Fibroblast of the conjunctiva (primary cell): ENCODE measurements at regions not wholly inside any gene's neighbourhood (a gene's known extent, or its start where the extent isn't known, plus 50 kb on each side); places are given as distances from the start of the nearest gene placed in this dataset.
A peak's percentile ranks its signal among the peaks of the same experiment; 100 is the strongest.

Source experiments
- DNase-seq: peaks from one replicate; pipeline ENCODE4 v3.0.0-alpha.2; 2010; ENCODE audit warnings: low read depth

- DNase-seq, result no peak
Observed at GRCh38 chr14:100438678-100439592, 115.8 kb downstream of the SLC25A47 start.

GRCh38 chr14:100439781-100440180 is 116.6 kb downstream of the SLC25A47 start:
- no peak for DNase-seq

DNA sequence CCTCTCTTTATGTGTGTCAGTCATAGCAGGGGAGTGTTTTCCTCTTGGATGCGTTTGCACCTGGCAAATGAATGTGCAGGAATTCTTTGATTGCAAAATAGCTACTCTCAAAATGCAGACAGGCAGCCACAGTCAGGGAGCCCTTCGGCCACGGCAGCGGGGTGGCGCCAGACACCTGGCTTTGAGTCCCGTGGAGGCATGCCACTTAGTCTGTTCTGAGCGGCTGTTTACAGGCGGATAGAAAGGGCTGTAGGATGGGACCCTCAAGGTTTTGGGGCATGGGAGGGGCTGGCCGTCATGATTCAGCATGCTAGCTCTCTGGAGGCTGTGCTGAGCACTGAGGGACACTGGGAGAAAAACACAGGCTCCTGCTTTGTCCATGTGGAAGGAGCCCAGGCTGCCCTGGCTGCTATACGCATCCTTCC is 117.1 kb downstream of the SLC25A47 start:
- DNase-seq, result peak; percentile 10

DNA sequence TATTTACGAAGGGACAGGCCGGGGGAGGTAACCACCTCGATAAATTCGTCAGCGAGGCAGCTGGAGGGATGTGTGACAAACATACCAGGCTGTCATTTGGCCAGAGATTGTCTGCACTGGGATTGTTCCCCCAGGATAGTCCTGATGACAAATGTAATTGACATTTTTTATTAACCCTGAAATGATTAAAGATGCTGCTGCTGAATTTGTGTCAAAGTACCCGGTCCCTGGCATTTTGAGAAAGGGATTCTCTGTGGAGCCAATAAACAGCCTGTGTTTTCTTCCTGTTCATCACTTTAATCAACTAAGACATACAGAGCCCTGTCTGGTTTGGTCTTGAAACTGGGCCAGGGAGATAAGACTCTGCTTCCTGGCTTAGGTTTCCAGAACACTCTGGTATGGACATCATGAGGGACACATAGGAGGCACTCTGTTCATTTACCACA is 117.6 kb downstream of the SLC25A47 start:
- no peak for DNase-seq

- no peak for DNase-seq
Observed at GRCh38 chr14:100441271-100441947, 118.3 kb downstream of the SLC25A47 start.

DNA sequence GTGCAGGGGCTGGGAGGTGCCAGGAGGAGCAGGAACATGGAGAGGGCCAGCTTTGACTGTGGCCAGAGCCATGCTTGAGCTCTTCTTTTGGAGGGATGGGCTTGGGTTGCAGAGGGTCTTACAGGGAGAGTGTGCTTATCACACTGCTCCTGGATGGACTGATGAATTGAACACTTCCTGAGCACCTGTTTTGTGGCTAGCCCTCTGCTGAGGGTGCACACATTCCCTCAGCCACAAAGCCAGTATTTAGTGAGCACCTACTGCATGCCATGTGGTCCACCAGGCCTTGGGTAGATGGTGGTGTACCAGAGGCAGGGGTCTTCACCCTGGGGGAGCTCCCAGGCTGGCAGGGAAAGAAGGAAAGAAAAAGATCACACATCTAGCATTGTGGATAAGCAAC is 118.9 kb downstream of the SLC25A47 start:
- DNase-seq, result no peak

GRCh38 chr14:100442498-100443490 is 119.7 kb downstream of the SLC25A47 start:
- no peak for DNase-seq

DNA sequence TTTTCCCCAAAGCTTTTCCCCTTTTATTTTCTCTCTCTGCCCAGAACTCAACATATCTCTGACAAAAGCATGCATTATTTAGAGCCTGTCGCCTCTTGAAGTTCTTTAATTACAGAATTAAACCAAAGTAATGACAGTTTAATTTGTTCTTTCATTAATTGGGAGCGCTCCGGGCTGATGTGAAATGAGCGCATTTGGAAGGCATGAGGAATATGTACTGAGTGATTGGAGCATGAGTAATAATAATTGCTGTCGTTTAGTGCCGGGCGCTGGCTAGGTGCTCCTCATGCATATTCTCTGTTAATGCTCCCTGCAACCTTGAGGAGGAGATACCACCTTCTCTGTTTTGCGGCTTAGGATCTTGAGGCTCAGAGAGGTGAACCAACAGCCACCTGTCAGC is 120.5 kb downstream of the SLC25A47 start:
- no peak for DNase-seq

- no peak for DNase-seq
Observed at GRCh38 chr14:100445436-100446088, 122.4 kb downstream of the SLC25A47 start.

- no peak for DNase-seq
Observed at GRCh38 chr14:100446572-100446971, 123.4 kb downstream of the SLC25A47 start.

GRCh38 chr14:100448376-100448775 is 125.2 kb downstream of the SLC25A47 start:
- no peak for DNase-seq

DNA sequence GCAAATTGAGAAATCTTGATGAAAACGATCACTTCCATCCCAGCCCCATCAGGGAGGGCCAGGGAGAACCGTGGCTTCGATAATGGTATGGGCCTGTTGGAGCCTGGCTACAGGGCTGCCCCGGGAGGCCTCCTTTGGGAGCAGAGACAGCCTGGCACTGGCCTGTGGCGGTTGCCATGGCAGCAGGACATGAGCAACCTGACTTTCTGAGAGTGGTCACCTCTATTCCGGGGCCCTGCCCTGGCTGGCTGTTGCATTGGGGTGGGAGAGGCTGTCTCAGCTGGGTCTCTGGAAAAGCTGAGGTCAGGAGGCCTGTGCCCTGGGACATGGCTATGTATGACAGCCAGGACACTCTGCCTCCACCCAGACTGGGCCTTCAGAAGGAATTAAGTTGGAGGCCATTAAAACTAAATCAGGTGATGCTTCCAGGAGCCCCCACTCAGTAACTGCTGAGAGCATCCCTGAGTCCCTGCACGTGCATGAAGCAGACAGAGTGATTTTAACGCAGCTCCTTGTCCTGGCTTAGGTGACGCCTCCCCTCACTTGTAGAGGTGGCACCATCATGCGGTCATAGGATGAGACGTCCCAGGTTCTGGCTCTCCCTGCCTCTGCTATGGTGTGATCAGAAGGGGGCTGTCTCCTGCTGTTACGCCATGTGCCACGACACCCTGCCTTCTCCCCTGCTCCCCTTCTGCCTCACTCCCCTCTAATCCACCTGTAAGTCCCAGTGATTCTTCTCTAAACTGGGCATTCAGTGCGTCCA is 126.3 kb downstream of the SLC25A47 start:
- DNase-seq, result no peak

DNA sequence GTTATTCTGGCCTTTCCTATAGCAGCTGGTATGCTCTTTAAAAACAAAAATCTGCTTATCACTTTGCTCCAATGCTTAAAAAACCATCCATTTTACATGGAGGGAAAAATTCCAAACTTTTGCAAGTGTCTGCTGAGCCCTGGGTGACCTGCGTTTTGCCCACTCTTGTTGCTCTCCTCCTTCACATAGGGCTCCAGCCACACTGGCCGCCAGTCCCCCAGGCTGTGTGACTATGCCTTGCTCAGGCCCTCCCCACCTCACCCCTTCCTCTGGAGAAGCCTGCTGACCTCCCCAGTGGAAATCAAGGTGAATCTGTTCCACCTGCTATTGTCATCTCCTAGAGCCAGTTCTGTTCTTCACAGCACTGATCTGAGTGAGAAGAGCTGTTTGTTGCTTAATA is 126.9 kb downstream of the SLC25A47 start:
- DNase-seq, result no peak

- DNase-seq, result no peak
Observed at GRCh38 chr14:100450736-100451135, 127.6 kb downstream of the SLC25A47 start.

DNA sequence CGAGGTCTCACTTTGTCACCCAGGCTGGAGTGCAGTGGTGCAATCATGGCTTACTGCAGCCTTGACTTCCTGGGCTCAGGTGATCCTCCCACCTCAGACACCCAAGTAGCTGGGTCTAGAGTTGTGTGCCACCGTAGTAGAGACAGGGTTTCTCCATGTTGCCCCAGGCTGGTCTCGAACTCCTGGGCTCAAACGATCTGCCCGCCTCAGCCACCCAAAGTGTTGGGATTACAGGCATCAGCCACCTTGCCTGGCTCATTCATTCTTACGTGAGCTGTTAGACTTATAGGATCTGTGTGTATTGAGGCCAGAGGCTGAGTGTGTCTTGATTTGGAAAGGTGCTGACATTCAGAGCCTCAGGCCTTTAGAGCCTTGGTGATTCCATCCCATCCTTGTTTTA is 128.1 kb downstream of the SLC25A47 start:
- no peak for DNase-seq

GRCh38 chr14:100453930-100454329 is 130.8 kb downstream of the SLC25A47 start:
- DNase-seq, result no peak

DNA sequence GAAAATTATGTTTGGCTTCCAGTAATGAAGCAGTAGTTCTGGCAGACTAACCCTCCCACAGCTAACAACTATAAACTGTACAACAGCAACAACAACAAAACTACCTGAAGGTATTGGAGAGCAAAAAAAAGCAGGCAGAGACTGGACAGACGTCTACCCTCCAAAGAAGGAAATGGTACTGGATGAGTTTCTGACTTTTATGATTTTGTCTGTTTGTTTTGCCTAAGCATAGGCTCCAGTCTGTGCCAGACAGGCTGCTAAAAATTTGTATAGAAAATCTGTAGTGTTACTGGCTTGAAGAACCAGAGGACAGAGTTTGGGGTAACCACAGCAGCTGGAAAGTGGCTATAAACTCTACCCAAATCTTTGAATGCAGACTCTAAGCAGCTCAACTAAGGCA is 131.3 kb downstream of the SLC25A47 start:
- no peak for DNase-seq

- DNase-seq, result no peak
Observed at GRCh38 chr14:100463937-100464336, 123.3 kb downstream of the BEGAIN start.

GRCh38 chr14:100466111-100466856 is 120.9 kb downstream of the BEGAIN start:
- DNase-seq, result no peak
